Kidney (tissue), 13 donors: ENCODE measurements at regions not wholly inside any gene's neighbourhood (a gene's known extent, or its start where the extent isn't known, plus 50 kb on each side); places are given as distances from the start of the nearest gene placed in this dataset.
A peak's percentile ranks its signal among the peaks of the same experiment; 100 is the strongest.
"Not testable (repeated sequence)": the region's sequence is repeated elsewhere in the genome, so short reads cannot be mapped to it uniquely, and the experiment has no call there.

ENCODE experiments used
- DNase-seq, 5 donors: peaks; one replicate each; pipeline ENCODE4 v3.0.0-alpha.2; 2013 to 2020
- FAIRE-seq: peaks from 2 replicates; lab custom pipeline; 2012; peaks lifted over from hg19 to GRCh38; lab: Jason Lieb, UNC
- H3K27ac ChIP-seq, 2 donors: one replicate each; pipeline ENCODE4 v1.7.0; 2013; ENCODE audit warnings: low read depth in 2 of 2, low read length in 2 of 2, inconsistent platforms in 1 of 2
- H3K27me3 ChIP-seq: one replicate; pipeline ENCODE4 v1.7.1; 2013; ENCODE audit warnings: low read length, inconsistent platforms; ENCODE audit not compliant: control insufficient read depth, insufficient read depth
- H3K36me3 ChIP-seq, 3 donors: one replicate each; pipeline versions ENCODE4 v1.7.0 to v1.7.1; 2013; ENCODE audit warnings: low read length in 3 of 3, control low read depth in 1 of 3, inconsistent platforms in 1 of 3; ENCODE audit not compliant: insufficient read depth in 3 of 3, control insufficient read depth in 2 of 3
- H3K4me1 ChIP-seq, 3 donors: one replicate each; pipeline versions ENCODE4 v1.7.0 to v1.7.1; 2013; ENCODE audit warnings: low read length in 3 of 3, inconsistent platforms in 1 of 3, low read depth in 1 of 3; ENCODE audit not compliant: control insufficient read depth in 2 of 3, insufficient read depth in 2 of 3
- H3K4me3 ChIP-seq, 3 donors: one replicate each; pipeline versions ENCODE4 v1.7.0 to v1.8.1; 2013; ENCODE audit warnings: low read length in 3 of 3, control low read depth in 1 of 3, inconsistent platforms in 1 of 3
- H3K9ac ChIP-seq, 3 donors: one replicate each; pipeline versions ENCODE4 v1.7.0 to v1.7.1; 2013; ENCODE audit warnings: low read length in 3 of 3, control low read depth in 1 of 3, inconsistent platforms in 1 of 3
- H3K9me3 ChIP-seq, 3 donors: one replicate each; pipeline versions ENCODE4 v1.7.0 to v1.7.1; 2013; ENCODE audit warnings: low read length in 3 of 3, control low read depth in 1 of 3, inconsistent platforms in 1 of 3; ENCODE audit not compliant: control insufficient read depth in 2 of 3, insufficient read depth in 1 of 3
- intact Hi-C: fragments of 100-400 bp; cut with DNase I; formaldehyde crosslinking; loops from one replicate; pipeline ENCODE4 v1.11.1; 2022
- TF ChIP-seq, protein P1 (sequence below): IDR thresholded peaks from 3 replicates; pipeline ENCODE4 v1.5.1; 2012; ENCODE audit warnings: mild to moderate bottlenecking, moderate library complexity, borderline replicate concordance; ENCODE audit not compliant: insufficient read depth; ENCODE audit errors: extremely low read depth
- donor health status: control.
- donor health status: control.
- donor health status: control.
- donor health status: control.
- donor health status: control.
- donor health status: DM: yes; HTN: yes; CAD: no.
- donor health status: Normal renal cell carcinoma (clear cell type).

DNA sequence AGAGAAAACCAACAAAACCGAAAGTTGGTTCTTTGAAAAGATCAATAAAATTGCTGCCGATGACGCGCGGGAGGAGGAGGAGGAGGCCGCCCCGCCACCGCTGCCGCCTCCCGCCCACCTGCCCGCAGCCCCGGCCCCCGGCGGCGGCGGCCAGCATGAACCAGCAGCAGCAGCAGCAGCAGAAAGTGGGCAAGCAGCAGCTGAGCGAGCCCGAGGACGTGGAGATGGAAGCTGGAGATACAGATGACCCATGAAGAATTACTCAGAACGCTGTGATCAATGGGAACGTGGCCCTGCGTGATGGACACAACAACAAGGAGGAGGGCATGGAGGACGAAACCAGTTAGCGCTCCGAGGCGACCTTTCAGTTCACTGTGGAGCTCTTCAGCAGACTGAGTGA is 53.9 kb upstream of the EFNA5 start:
- intact Hi-C loops, result no loop called here
- FAIRE-seq (no peak), DNase-seq (peak in 1 of 5 donors; percentile 60)
- Histone ChIP-seq H3K27ac (no peak overlapping the region), H3K4me3 (no peak overlapping the region), H3K9ac (no peak overlapping the region), H3K27me3 (no peaks in the 10 kb centered on the region), H3K36me3 (no peaks in the 10 kb centered on the region), H3K4me1 (no peaks in the 10 kb centered on the region), H3K9me3 (peaks cover 0 to 3% (median 0%) of the 10 kb centered on the region in 3 donors)
- TF ChIP-seq, protein P1, sequence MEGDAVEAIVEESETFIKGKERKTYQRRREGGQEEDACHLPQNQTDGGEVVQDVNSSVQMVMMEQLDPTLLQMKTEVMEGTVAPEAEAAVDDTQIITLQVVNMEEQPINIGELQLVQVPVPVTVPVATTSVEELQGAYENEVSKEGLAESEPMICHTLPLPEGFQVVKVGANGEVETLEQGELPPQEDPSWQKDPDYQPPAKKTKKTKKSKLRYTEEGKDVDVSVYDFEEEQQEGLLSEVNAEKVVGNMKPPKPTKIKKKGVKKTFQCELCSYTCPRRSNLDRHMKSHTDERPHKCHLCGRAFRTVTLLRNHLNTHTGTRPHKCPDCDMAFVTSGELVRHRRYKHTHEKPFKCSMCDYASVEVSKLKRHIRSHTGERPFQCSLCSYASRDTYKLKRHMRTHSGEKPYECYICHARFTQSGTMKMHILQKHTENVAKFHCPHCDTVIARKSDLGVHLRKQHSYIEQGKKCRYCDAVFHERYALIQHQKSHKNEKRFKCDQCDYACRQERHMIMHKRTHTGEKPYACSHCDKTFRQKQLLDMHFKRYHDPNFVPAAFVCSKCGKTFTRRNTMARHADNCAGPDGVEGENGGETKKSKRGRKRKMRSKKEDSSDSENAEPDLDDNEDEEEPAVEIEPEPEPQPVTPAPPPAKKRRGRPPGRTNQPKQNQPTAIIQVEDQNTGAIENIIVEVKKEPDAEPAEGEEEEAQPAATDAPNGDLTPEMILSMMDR, result no peak

DNA sequence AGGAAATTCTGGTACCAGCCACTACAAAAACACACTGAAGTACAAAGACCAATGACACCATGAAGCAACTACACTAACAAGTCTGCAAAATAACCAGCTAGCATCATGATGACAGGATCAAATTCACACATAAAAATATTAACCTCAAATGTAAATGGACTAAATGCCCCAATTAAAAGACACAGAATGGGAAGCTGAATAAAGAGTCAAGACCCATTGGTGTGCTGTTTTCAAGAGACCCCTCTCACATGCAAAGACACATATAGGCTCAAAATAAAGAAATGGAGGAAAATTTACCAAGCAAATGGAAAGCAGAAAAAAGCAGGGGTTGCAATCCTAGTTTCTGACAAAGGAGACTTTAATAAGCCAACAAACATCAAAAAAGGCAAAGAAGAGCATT is 50.5 kb upstream of the EFNA5 start:
- not testable (repeated sequence) for FAIRE-seq, H3K27ac ChIP-seq

More for the DNA sequence above, 50.5 kb upstream of the EFNA5 start:
- intact Hi-C loops, H3K9me3 ChIP-seq, H3K36me3 ChIP-seq, H3K9ac ChIP-seq, H3K4me3 ChIP-seq, H3K27me3 ChIP-seq, DNase-seq, H3K4me1 ChIP-seq: not testable (repeated sequence)
